ENCODE measurements at regions not wholly inside any gene's neighbourhood (a gene's known extent, or its start where the extent isn't known, plus 50 kb on each side); places are given as distances from the start of the nearest gene placed in this dataset.
A peak's percentile ranks its signal among the peaks of the same experiment; 100 is the strongest.

GRCh38 chr15:69914040-69914439 is 183.7 kb downstream of the TLE3 start:
- no peak overlapping the region for H3K27ac Mint-ChIP-seq
- POLR2A ChIA-PET, result no interaction called here
- peaks cover 5% of the 10 kb centered on the region for H3K9me3 Mint-ChIP-seq
- H3K27me3 Mint-ChIP-seq (ENCODE audit: low read depth), result peaks cover 22% of the 10 kb centered on the region
- no peak for DNase-seq (ENCODE audit: low spot score)
- no peaks in the 10 kb centered on the region for H3K36me3 Mint-ChIP-seq
- peaks cover 38% of the 10 kb centered on the region for H3K4me1 Mint-ChIP-seq
- peak; percentile 35; the same call in 1 of the 2 replicates for ATAC-seq
- CTCF ChIA-PET, result no interaction called here
- TF ChIP-seq ERG (CRISPR knock-in tag; IDR thresholded peaks at IDR 0.05), result no peak
- TF ChIP-seq, protein P1, sequence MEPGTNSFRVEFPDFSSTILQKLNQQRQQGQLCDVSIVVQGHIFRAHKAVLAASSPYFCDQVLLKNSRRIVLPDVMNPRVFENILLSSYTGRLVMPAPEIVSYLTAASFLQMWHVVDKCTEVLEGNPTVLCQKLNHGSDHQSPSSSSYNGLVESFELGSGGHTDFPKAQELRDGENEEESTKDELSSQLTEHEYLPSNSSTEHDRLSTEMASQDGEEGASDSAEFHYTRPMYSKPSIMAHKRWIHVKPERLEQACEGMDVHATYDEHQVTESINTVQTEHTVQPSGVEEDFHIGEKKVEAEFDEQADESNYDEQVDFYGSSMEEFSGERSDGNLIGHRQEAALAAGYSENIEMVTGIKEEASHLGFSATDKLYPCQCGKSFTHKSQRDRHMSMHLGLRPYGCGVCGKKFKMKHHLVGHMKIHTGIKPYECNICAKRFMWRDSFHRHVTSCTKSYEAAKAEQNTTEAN (CRISPR knock-in tag; IDR thresholded peaks at IDR 0.05), result no peak
- TF ChIP-seq RELA (CRISPR knock-in tag; IDR thresholded peaks at IDR 0.05; ENCODE audit: borderline replicate concordance), result no peak
- no peak for TF ChIP-seq NFYB (CRISPR knock-in tag; conservative IDR thresholded peaks at IDR 0.05; ENCODE audit: low read depth)
- TF ChIP-seq NR2C2 (CRISPR knock-in tag; IDR thresholded peaks at IDR 0.05), result no peak
- no peak for TF ChIP-seq TEAD4 (CRISPR knock-in tag; IDR thresholded peaks at IDR 0.05)
- no peak for TF ChIP-seq JAZF1 (CRISPR knock-in tag; IDR thresholded peaks at IDR 0.05)
- TF ChIP-seq ZNF263 (CRISPR knock-in tag; IDR thresholded peaks at IDR 0.05; ENCODE audit: low read depth), result no peak
- no peak for TF ChIP-seq E2F5 (CRISPR knock-in tag; IDR thresholded peaks at IDR 0.05)
- TF ChIP-seq, protein P2, sequence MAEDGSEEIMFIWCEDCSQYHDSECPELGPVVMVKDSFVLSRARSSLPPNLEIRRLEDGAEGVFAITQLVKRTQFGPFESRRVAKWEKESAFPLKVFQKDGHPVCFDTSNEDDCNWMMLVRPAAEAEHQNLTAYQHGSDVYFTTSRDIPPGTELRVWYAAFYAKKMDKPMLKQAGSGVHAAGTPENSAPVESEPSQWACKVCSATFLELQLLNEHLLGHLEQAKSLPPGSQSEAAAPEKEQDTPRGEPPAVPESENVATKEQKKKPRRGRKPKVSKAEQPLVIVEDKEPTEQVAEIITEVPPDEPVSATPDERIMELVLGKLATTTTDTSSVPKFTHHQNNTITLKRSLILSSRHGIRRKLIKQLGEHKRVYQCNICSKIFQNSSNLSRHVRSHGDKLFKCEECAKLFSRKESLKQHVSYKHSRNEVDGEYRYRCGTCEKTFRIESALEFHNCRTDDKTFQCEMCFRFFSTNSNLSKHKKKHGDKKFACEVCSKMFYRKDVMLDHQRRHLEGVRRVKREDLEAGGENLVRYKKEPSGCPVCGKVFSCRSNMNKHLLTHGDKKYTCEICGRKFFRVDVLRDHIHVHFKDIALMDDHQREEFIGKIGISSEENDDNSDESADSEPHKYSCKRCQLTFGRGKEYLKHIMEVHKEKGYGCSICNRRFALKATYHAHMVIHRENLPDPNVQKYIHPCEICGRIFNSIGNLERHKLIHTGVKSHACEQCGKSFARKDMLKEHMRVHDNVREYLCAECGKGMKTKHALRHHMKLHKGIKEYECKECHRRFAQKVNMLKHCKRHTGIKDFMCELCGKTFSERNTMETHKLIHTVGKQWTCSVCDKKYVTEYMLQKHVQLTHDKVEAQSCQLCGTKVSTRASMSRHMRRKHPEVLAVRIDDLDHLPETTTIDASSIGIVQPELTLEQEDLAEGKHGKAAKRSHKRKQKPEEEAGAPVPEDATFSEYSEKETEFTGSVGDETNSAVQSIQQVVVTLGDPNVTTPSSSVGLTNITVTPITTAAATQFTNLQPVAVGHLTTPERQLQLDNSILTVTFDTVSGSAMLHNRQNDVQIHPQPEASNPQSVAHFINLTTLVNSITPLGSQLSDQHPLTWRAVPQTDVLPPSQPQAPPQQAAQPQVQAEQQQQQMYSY (CRISPR knock-in tag; IDR thresholded peaks at IDR 0.05), result no peak
- TF ChIP-seq, protein P3, sequence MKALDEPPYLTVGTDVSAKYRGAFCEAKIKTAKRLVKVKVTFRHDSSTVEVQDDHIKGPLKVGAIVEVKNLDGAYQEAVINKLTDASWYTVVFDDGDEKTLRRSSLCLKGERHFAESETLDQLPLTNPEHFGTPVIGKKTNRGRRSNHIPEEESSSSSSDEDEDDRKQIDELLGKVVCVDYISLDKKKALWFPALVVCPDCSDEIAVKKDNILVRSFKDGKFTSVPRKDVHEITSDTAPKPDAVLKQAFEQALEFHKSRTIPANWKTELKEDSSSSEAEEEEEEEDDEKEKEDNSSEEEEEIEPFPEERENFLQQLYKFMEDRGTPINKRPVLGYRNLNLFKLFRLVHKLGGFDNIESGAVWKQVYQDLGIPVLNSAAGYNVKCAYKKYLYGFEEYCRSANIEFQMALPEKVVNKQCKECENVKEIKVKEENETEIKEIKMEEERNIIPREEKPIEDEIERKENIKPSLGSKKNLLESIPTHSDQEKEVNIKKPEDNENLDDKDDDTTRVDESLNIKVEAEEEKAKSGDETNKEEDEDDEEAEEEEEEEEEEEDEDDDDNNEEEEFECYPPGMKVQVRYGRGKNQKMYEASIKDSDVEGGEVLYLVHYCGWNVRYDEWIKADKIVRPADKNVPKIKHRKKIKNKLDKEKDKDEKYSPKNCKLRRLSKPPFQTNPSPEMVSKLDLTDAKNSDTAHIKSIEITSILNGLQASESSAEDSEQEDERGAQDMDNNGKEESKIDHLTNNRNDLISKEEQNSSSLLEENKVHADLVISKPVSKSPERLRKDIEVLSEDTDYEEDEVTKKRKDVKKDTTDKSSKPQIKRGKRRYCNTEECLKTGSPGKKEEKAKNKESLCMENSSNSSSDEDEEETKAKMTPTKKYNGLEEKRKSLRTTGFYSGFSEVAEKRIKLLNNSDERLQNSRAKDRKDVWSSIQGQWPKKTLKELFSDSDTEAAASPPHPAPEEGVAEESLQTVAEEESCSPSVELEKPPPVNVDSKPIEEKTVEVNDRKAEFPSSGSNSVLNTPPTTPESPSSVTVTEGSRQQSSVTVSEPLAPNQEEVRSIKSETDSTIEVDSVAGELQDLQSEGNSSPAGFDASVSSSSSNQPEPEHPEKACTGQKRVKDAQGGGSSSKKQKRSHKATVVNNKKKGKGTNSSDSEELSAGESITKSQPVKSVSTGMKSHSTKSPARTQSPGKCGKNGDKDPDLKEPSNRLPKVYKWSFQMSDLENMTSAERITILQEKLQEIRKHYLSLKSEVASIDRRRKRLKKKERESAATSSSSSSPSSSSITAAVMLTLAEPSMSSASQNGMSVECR (CRISPR knock-in tag; IDR thresholded peaks at IDR 0.05; ENCODE audit: borderline replicate concordance), result no peak
- no peak for TF ChIP-seq MYBL2 (CRISPR knock-in tag; IDR thresholded peaks at IDR 0.05)
- TF ChIP-seq, protein P4, sequence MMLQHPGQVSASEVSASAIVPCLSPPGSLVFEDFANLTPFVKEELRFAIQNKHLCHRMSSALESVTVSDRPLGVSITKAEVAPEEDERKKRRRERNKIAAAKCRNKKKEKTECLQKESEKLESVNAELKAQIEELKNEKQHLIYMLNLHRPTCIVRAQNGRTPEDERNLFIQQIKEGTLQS (CRISPR knock-in tag; conservative IDR thresholded peaks at IDR 0.05), result no peak
- TF ChIP-seq FOXK1 (CRISPR knock-in tag; IDR thresholded peaks at IDR 0.05), result no peak
- no peak for TF ChIP-seq ZNF671 (CRISPR knock-in tag; IDR thresholded peaks at IDR 0.05)
- no peak for TF ChIP-seq ZNF532 (CRISPR knock-in tag; IDR thresholded peaks at IDR 0.05; ENCODE audit: borderline replicate concordance)
- no peak for TF ChIP-seq ZNF425 (CRISPR knock-in tag; conservative IDR thresholded peaks at IDR 0.05)
- TF ChIP-seq ZNF416 (CRISPR knock-in tag; IDR thresholded peaks at IDR 0.05), result no peak
- no peak for TF ChIP-seq SP1 (CRISPR knock-in tag; conservative IDR thresholded peaks at IDR 0.05)
- no peak for TF ChIP-seq ELF4 (CRISPR knock-in tag; IDR thresholded peaks at IDR 0.05; ENCODE audit: low read depth)
- no peak overlapping the region for H3K4me3 Mint-ChIP-seq

Data from WTC11 (cell line).